SJSA1 (cell line): ENCODE measurements at regions not wholly inside any gene's neighbourhood (a gene's known extent, or its start where the extent isn't known, plus 50 kb on each side); places are given as distances from the start of the nearest gene placed in this dataset.

ENCODE experiments used
- DNase-seq, 2 experiments: peaks; one replicate each; pipeline ENCODE4 v3.0.0-alpha.2; 2015 to 2020; ENCODE audit warnings: low spot score in 2 of 2, low read depth in 1 of 2
- H3K27ac ChIP-seq: fragments of 250-450 bp; sonication (Bioruptor Pico); 2 replicates; pipeline ENCODE4 v1.5.1; 2020; ENCODE audit warnings: mild to moderate bottlenecking, moderate library complexity
- H3K27me3 ChIP-seq: fragments of 250-450 bp; sonication (Bioruptor Pico); replicated peaks from 2 replicates; pipeline ENCODE4 v1.5.1; 2020; ENCODE audit warnings: mild to moderate bottlenecking, moderate library complexity
- H3K36me3 ChIP-seq: fragments of 250-450 bp; sonication (Bioruptor Pico); 2 replicates; pipeline ENCODE4 v1.5.1; 2020; ENCODE audit warnings: mild to moderate bottlenecking
- H3K4me1 ChIP-seq: fragments of 250-450 bp; sonication (Bioruptor Pico); replicated peaks from 2 replicates; pipeline ENCODE4 v1.6.1; 2021; ENCODE audit warnings: mild to moderate bottlenecking
- H3K4me3 ChIP-seq: fragments of 250-450 bp; sonication (Bioruptor Pico); 2 replicates; pipeline ENCODE4 v1.5.1; 2020; ENCODE audit warnings: mild to moderate bottlenecking
- H3K9me3 ChIP-seq: fragments of 250-450 bp; sonication (Bioruptor Pico); replicated peaks from 2 replicates; pipeline ENCODE4 v1.5.1; 2020; ENCODE audit warnings: mild to moderate bottlenecking

DNA sequence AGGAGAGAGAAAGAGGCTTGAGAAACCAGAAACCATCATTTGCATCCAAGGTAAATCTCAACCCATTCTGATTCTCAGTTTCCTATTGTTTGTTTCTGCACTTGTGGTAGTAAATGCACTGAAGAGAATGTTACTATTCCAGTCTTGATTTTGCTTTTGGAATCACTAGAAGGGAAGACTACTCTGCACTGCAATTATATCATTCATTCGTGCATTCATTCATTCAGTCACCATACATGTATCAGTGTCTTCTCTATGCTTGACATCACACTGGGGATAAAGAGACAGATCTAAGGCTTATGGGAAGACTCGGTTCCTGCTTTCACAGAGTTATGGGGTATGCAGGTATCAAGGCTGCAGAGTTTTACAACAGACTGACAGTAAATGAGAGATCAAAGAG is 90.3 kb upstream of the EGLN3 start:
- no peak overlapping the region for H3K27ac ChIP-seq
- peaks cover 7% of the 10 kb centered on the region for H3K4me1 ChIP-seq
- no peak for DNase-seq
- H3K4me3 ChIP-seq, result no peak overlapping the region
- H3K9me3 ChIP-seq, result no peaks in the 10 kb centered on the region
- H3K27me3 ChIP-seq, result no peaks in the 10 kb centered on the region
- H3K36me3 ChIP-seq, result no peaks in the 10 kb centered on the region

GRCh38 chr14:34040766-34041165 is 89.9 kb upstream of the EGLN3 start:
- DNase-seq, result no peak
- Histone ChIP-seq H3K36me3 (no peaks in the 10 kb centered on the region), H3K4me3 (no peak overlapping the region), H3K9me3 (no peaks in the 10 kb centered on the region), H3K27ac (no peak overlapping the region), H3K4me1 (peaks cover 7% of the 10 kb centered on the region), H3K27me3 (no peaks in the 10 kb centered on the region)

DNA sequence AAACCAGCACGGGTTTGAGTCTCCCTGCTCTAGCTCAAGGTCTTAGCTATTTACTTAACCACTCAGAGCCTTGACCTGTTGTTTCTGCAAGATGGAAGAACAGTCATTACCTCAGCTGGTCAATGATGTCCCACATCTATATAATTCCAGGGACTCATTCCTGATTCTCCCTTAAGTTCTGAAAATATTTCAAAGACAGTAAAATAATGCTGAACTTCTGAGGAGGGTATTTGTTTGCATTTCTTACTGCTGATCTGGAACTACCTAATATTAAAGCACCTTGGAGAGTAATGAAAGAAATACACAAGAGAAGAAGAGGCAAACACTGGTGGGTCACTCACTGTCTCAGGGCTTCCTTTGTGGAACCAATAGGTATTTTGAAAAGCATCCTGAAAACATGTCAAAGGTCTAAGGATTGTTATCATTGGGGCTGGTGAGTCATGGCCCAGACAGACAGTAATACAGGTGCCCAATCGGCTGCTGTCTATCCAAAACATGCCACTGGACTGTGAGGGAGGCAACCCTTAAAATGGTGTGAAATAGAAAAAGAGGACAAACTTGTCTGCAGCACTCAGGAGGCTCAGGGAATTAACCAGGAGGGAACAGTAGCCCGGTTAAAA is 88.7 kb upstream of the EGLN3 start:
- no peak for DNase-seq
- Histone ChIP-seq H3K36me3 (no peaks in the 10 kb centered on the region), H3K27me3 (no peaks in the 10 kb centered on the region), H3K4me1 (peaks cover 7% of the 10 kb centered on the region), H3K4me3 (no peak overlapping the region), H3K9me3 (no peaks in the 10 kb centered on the region), H3K27ac (no peak overlapping the region)

- no peak overlapping the region for H3K27ac ChIP-seq
- H3K9me3 ChIP-seq, result no peaks in the 10 kb centered on the region
- DNase-seq, result no peak
- no peaks in the 10 kb centered on the region for H3K27me3 ChIP-seq
- peaks cover 2% of the 10 kb centered on the region for H3K4me1 ChIP-seq
- H3K36me3 ChIP-seq, result no peaks in the 10 kb centered on the region
- no peak overlapping the region for H3K4me3 ChIP-seq
Observed at GRCh38 chr14:34038358-34039057, 87.6 kb upstream of the EGLN3 start.

DNA sequence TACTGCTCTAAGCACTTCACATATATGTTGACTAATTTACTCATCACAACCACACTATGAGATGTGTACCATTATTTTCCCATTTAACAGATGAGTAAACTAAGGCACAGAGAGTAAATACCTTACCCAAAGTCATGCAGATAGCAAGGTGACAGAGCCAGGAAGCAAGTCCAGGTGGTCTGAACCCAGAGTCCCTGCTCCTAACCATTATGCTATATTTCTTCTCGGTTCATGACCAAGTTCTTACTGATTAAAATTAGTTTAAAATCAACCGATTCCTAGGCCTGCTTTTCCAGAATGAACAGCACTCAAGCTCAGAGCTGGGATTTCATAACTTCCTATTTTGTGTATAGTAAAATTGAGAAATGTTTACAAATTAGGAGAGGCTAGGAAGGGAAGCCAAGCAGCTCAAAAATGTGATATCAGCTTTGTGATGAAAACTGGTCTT is 85.5 kb upstream of the EGLN3 start:
- no peak overlapping the region for H3K27ac ChIP-seq
- H3K4me3 ChIP-seq, result no peak overlapping the region
- DNase-seq, result no peak

GRCh38 chr14:34035934-34036250 is 85.0 kb upstream of the EGLN3 start:
- Histone ChIP-seq H3K36me3 (no peaks in the 10 kb centered on the region), H3K27me3 (no peaks in the 10 kb centered on the region), H3K4me3 (no peak overlapping the region), H3K27ac (no peak overlapping the region), H3K9me3 (no peaks in the 10 kb centered on the region), H3K4me1 (peaks cover under 1% of the 10 kb centered on the region; the same call in 1 of the 2 replicates)
- DNase-seq, result no peak

More for the DNA sequence above, 85.5 kb upstream of the EGLN3 start:
- no peaks in the 10 kb centered on the region for H3K9me3 ChIP-seq
- no peaks in the 10 kb centered on the region for H3K27me3 ChIP-seq
- no peaks in the 10 kb centered on the region for H3K36me3 ChIP-seq
- no peaks in the 10 kb centered on the region for H3K4me1 ChIP-seq

DNA sequence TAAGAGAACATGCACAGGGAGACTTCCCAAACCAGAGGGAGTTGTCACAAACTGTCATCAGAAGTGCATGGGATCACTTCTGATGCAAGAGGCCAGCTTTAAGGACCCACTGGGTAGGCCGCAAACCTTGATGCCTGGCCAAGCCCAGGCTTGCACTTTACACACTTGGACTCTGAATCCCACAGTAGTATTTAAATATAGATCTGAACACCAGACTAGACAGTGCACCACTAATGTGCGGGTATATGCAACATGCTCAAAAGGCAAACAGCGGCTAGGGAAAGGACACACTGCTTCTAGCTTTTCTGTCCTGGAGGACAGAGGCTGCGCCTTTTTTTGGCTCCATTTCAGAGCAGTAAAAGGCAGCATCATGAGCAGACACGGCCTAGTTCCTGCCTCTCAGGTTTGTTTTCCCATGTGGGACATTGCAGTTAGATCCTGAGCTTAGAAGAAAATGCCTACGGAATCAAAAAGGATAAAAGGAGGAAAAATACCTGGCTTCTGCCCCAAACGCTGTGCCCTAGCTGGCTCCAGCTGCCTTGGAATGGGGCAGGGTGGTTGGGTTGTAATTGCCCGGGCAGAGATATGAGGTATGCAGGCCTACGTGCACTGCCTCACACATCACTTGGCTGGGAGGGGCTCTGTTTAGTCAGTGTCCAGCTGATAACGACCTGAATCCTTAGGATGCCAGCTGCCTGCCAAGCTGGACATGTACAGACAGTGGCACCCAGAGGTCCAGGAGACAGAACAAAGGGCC is 84.5 kb upstream of the EGLN3 start:
- no peaks in the 10 kb centered on the region for H3K36me3 ChIP-seq
- H3K4me3 ChIP-seq, result no peak overlapping the region
- no peaks in the 10 kb centered on the region for H3K9me3 ChIP-seq
- H3K4me1 ChIP-seq, result peaks cover 6% of the 10 kb centered on the region
- H3K27me3 ChIP-seq, result no peaks in the 10 kb centered on the region
- no peak overlapping the region for H3K27ac ChIP-seq
- no peak for DNase-seq

DNA sequence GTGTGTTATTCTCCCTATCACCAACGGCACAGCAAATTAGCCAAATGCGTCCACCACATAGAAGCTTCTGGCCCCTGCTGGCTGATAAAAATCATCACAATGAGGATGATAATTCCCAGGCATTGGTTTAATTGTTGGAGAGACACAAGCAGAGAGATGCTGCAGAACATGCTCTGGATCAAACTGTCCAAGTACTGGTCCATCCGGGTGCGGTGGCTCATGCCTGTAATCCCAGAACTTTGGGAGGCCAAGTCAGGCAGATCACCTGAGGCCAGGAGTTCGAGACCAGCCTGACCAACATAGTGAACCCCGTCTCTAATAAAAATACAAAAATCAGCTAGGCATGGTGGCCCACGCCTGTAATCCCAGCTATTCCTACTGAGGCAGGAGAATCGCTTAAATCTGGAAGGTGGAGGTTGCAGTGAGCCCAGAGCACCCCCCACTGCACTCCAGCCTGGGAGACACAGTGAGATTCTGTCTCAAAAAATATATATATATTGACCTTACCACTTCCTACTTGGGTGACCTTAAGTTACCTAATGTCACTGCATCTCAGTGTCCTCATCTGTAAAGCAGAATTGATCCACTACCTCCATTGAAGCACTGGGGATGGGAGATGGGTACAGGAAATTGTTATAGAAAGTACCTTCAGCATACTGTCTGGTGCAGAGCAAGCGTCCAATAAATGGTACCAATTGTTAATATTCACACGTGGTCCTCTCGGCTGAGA is 83.7 kb upstream of the EGLN3 start:
- no peak overlapping the region for H3K27ac ChIP-seq
- no peaks in the 10 kb centered on the region for H3K9me3 ChIP-seq
- DNase-seq, result no peak
- H3K27me3 ChIP-seq, result no peaks in the 10 kb centered on the region
- H3K36me3 ChIP-seq, result no peaks in the 10 kb centered on the region
- no peak overlapping the region for H3K4me3 ChIP-seq
- H3K4me1 ChIP-seq, result peaks cover 11% of the 10 kb centered on the region

DNA sequence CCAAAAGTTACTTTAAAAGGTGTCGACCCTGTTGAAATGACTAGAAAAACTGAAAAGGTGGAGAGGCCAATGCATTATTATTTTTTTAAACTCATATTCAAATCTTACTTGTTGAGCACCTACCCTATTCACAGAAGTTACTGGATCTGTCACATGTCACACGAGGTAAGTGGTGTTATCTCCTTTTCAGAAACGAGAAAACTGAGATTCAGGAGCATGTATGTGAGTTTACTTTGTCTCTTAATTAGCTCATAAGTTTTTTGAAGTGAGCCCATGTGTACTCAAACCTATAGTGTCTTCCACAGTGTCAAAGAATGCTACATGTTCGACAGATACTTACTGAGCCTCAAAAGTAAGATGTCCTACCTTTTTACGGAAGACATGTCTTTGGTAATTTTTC is 81.8 kb upstream of the EGLN3 start:
- DNase-seq, result no peak
- H3K4me1 ChIP-seq, result peaks cover 13% of the 10 kb centered on the region
- no peaks in the 10 kb centered on the region for H3K36me3 ChIP-seq
- no peaks in the 10 kb centered on the region for H3K9me3 ChIP-seq
- H3K27me3 ChIP-seq, result no peaks in the 10 kb centered on the region
- no peak overlapping the region for H3K27ac ChIP-seq
- H3K4me3 ChIP-seq, result no peak overlapping the region

- no peak for DNase-seq
- Histone ChIP-seq H3K27ac (no peak overlapping the region), H3K9me3 (no peaks in the 10 kb centered on the region)
Observed at GRCh38 chr14:34030864-34031263, 80.0 kb upstream of the EGLN3 start.

DNA sequence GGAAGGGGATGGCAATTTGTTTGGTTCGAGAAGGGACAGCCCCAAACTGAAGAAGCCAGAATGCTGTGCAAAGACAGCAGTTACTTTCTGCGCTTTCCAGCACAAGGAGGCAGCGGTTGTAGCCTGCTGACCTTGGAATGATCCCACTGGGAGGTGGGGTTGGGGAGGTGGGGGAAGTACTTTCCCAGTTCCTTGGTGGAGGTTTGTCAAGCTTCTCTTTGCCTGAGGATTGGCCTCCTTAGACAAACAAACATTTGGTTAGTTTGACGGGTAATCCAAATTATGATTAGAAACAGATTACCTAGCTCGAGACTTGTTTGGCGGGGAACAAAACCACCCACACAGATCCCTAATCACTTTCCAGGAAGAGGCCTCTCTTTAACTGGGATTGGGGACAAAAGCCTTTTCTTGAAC is 79.1 kb upstream of the EGLN3 start:
- Histone ChIP-seq H3K4me1 (peaks cover 13% of the 10 kb centered on the region), H3K4me3 (no peak overlapping the region), H3K36me3 (no peaks in the 10 kb centered on the region), H3K27ac (no peak overlapping the region), H3K27me3 (no peaks in the 10 kb centered on the region), H3K9me3 (no peaks in the 10 kb centered on the region)
- peak; percentile 64 to 67 for DNase-seq

More at GRCh38 chr14:34030864-34031263, 80.0 kb upstream of the EGLN3 start:
- no peaks in the 10 kb centered on the region for H3K36me3 ChIP-seq
- no peaks in the 10 kb centered on the region for H3K27me3 ChIP-seq
- H3K4me1 ChIP-seq, result peaks cover 13% of the 10 kb centered on the region
- H3K4me3 ChIP-seq, result no peak overlapping the region

DNA sequence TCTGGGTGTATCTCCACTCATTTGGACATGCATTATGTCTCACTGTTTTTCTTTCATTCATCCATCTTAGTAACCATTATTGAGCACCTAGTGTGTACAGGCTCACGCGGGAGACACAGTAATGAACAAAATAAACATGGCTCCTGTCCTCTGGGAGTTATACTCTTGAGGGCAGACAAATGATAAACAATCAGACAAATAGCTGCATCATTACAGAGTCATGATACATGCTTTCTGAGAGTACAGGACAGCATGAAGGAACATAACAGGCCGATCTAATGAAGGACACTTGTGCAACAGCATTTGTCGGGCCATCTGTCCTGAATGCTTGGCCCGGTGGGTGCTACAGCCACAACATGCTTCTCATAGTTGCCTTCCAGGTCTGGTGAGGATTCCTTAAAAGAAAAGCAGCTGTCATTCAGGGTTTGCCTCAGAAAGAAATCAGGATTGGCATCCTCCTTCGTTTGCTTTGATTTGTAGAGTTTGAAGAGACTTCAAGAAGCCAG is 77.2 kb upstream of the EGLN3 start:
- Histone ChIP-seq H3K36me3 (no peaks in the 10 kb centered on the region), H3K9me3 (no peaks in the 10 kb centered on the region), H3K4me3 (no peak overlapping the region), H3K4me1 (peaks cover 13% of the 10 kb centered on the region), H3K27me3 (no peaks in the 10 kb centered on the region), H3K27ac (no peak overlapping the region)
- no peak for DNase-seq

DNA sequence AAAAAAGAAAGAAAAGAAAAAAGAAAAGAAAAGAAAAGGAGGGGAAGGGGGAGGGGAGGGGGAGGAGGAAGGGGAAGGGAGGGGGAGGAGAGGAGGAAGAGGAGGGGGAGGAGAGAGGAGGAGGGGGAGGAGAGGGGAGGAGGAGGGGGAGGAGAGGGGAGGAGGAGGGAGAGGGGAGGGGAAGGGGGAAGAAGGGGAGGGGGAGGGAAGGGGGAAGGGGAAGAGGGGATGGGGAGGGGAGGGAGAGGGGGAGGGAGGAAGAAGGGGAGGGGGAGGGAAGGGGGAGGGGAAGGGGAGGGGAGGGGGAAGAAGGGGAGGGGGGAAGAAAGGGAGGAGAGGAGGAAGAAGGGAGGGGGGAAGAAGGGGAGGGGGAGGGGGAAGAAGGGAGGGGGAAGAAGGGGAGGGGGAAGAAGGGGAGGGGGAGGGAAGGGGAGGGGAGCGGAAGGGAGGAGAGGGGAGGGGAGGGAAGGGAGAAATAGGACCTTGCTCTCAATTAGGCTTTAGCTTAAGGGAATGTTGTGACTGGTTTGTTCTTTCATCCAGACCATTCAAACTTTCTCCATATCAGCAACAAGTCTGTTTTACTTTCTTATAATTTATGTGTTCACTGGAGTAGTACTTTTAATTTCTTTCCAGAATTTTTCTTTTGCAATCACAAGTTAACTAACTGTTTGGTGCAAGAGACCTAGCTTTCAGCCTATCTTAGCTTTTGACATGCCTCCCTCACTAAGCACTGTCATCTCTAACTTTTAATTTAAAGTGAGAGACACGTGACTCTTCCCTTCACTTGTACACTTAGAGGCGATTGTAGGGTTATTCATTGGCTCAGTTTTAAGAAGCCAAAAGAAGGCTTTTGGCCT is 76.5 kb upstream of the EGLN3 start:
- Histone ChIP-seq H3K9me3 (no peaks in the 10 kb centered on the region), H3K27me3 (no peaks in the 10 kb centered on the region), H3K27ac (no peak overlapping the region), H3K4me1 (peaks cover 13% of the 10 kb centered on the region), H3K4me3 (no peak overlapping the region), H3K36me3 (no peaks in the 10 kb centered on the region)
- DNase-seq, result no peak
